ENCODE measurements at regions not wholly inside any gene's neighbourhood (a gene's known extent, or its start where the extent isn't known, plus 50 kb on each side); places are given as distances from the start of the nearest gene placed in this dataset.

GRCh38 chr21:35370071-35370470 lies 321.0 kb upstream of the RUNX1 start:
- TF ChIP-seq ELK4 (IDR thresholded peaks at IDR 0.05; ENCODE audit: borderline replicate concordance, low read depth, low read length): no peak
- peak; percentile 43; the same call in 1 of the 2 replicates for TF ChIP-seq EGR2 (tag by site-specific recombination; IDR thresholded peaks at IDR 0.05; ENCODE audit: low read depth)
- Histone ChIP-seq H3K4me1 (ENCODE audit: control insufficient read depth, insufficient read depth, low read length) (no peaks in the 10 kb centered on the region; the same call in 1 of the 2 replicates), H3K4me3 (ENCODE audit: low read depth, low read length) (no peak overlapping the region), H3K27ac (ENCODE audit: extremely low read depth, low read depth, low read length) (no peak overlapping the region), H3K9me3 (ENCODE audit: control insufficient read depth, insufficient read depth, low read depth, low read length) (no peaks in the 10 kb centered on the region), H3K36me3 (ENCODE audit: control insufficient read depth in 2 of 2, insufficient read depth in 1 of 2, low read length in 2 of 2) (no peaks in the 10 kb centered on the region)
- ChIA-PET POLR2A (no interaction called here), CTCF (no interaction called here)

DNA sequence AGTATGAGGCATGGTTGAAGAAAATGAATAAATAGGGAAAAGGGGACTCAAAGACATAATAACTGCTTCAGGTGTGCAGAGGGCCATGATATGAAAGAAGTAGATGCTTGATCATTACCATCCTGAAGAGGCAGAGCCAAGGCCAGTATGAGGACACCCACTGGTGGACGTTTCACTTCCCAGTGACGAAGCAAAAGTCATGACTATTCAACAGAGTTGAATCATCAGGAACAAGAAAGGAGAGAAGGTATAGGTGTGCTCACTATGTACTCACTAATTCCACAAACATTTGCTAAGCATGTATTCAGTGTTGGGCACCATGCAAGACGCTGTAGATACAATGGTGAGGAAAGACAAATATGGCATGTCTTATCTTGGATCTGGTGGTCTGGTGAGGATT lies 319.2 kb upstream of the RUNX1 start:
- Histone ChIP-seq H3K27ac (ENCODE audit: extremely low read depth, low read depth, low read length) (no peak overlapping the region), H3K4me1 (ENCODE audit: control insufficient read depth, insufficient read depth, low read length) (no peaks in the 10 kb centered on the region; the same call in 1 of the 2 replicates), H3K4me3 (ENCODE audit: low read depth, low read length) (no peak overlapping the region), H3K9me3 (ENCODE audit: control insufficient read depth, insufficient read depth, low read depth, low read length) (no peaks in the 10 kb centered on the region), H3K36me3 (ENCODE audit: control insufficient read depth in 2 of 2, insufficient read depth in 1 of 2, low read length in 2 of 2) (no peaks in the 10 kb centered on the region)
- CTCF ChIA-PET: interaction anchor here (1.0 kb wide), 1 partner anchor 13 kb away, joined by 6 read pairs; no protein-coding TSS in a partner anchor
- POLR2A ChIA-PET: no interaction called here
- TF ChIP-seq ZNF394 (tag by site-specific recombination; IDR thresholded peaks at IDR 0.05; ENCODE audit: borderline replicate concordance): no peak
- no peak for TF ChIP-seq ELK4 (IDR thresholded peaks at IDR 0.05; ENCODE audit: borderline replicate concordance, low read depth, low read length)
- no peak for TF ChIP-seq INSM2 (tag by site-specific recombination; IDR thresholded peaks at IDR 0.05)
- TF ChIP-seq GLIS1 (tag by site-specific recombination; IDR thresholded peaks at IDR 0.05): no peak
- no peak for TF ChIP-seq TRIM28 (IDR thresholded peaks at IDR 0.05; ENCODE audit: borderline replicate concordance, low read length)
- no peak for TF ChIP-seq MYNN (tag by site-specific recombination; IDR thresholded peaks at IDR 0.05; ENCODE audit: borderline replicate concordance)
- no peak for TF ChIP-seq PRDM4 (tag by site-specific recombination; IDR thresholded peaks at IDR 0.05)
- TF ChIP-seq BCL11A (tag by site-specific recombination; IDR thresholded peaks at IDR 0.05; ENCODE audit: low read depth): no peak
- TF ChIP-seq ZNF785 (tag by site-specific recombination; IDR thresholded peaks at IDR 0.05): no peak
- TF ChIP-seq MZF1 (tag by site-specific recombination; IDR thresholded peaks at IDR 0.05; ENCODE audit: borderline replicate concordance): no peak
- TF ChIP-seq ZNF48 (tag by site-specific recombination; IDR thresholded peaks at IDR 0.05): no peak
- TF ChIP-seq ZNF121 (tag by site-specific recombination; IDR thresholded peaks at IDR 0.05): no peak
- no peak for TF ChIP-seq ZSCAN5A (tag by site-specific recombination; IDR thresholded peaks at IDR 0.05)

All from HEK293 (cell line).